ENCODE measurements at regions not wholly inside any gene's neighbourhood (a gene's known extent, or its start where the extent isn't known, plus 50 kb on each side); places are given as distances from the start of the nearest gene placed in this dataset.

DNA sequence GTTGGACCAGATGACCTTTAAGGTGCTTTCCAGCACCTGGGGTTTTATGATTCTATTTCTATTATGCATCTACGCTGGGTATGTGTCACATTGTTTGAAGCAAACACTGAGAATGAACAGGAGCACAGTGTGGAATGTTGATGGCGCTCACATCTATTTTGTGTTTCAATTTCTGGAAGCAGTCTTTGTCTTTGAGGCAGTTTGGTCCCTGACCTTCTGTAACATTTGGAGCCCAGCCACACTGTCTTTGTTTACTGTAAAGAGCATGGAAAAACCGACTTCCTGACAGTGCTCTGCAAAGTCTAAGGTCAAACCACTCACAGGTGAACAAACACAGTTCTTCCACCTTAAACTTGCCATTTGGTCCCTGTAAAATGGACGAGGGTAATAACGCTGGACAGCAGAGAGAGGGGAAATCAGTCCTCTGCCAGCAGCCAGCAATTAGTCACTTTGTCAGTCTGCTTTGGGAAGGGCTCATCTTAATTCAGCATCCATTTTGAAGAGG, 155.5 kb downstream of the PRL start:
- no peak for DNase-seq (ENCODE audit: low read depth)
- no peak overlapping the region for H3K4me3 ChIP-seq (ENCODE audit: low read depth, low read length)
- TF ChIP-seq, protein P1, sequence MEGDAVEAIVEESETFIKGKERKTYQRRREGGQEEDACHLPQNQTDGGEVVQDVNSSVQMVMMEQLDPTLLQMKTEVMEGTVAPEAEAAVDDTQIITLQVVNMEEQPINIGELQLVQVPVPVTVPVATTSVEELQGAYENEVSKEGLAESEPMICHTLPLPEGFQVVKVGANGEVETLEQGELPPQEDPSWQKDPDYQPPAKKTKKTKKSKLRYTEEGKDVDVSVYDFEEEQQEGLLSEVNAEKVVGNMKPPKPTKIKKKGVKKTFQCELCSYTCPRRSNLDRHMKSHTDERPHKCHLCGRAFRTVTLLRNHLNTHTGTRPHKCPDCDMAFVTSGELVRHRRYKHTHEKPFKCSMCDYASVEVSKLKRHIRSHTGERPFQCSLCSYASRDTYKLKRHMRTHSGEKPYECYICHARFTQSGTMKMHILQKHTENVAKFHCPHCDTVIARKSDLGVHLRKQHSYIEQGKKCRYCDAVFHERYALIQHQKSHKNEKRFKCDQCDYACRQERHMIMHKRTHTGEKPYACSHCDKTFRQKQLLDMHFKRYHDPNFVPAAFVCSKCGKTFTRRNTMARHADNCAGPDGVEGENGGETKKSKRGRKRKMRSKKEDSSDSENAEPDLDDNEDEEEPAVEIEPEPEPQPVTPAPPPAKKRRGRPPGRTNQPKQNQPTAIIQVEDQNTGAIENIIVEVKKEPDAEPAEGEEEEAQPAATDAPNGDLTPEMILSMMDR (conservative IDR thresholded peaks at IDR 0.05; ENCODE audit: low read depth, low read length) = no peak

DNA sequence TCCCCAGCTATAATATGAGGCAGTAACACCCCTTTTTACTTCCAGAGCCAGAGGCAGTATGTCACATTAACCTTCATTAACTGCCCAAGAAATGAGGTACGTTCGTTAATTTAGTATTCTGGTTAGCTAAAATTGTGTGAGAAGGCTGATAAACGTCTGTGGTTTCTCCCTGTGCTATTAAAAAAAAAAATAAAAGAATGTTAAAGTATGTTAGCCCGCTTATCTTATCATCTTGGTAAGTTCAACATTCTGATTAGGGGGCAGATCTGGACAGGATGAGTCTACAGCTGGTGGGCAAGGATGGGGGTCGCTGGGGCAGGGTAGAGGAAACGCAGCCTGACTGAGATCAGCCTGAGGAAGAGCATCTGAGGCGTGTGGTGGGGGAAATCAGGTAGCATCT, 154.0 kb downstream of the PRL start:
- no peak overlapping the region for H3K4me3 ChIP-seq (ENCODE audit: low read depth, low read length)
- TF ChIP-seq, protein P1 (conservative IDR thresholded peaks at IDR 0.05; ENCODE audit: low read depth, low read length) = no peak
- DNase-seq (ENCODE audit: low read depth) = no peak

DNA sequence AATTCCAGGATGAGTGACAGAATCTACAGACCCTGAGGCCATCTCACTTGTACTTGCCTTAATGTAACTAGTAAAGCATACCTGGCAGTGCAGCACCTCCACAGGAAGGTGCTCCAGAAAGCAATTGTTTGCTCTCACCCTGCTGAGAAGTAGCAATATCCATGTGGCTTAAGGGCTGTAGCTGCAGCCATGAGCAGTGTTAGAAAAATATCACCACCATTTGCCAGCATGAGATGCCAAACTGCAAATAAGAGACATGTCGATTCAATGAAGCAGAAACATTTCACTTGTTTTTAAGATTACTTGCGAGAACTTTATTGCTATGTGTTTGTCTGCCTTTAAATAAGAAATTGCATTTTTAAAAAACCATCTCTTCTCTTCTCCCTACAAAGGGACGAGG, 151.5 kb downstream of the PRL start:
- no peak overlapping the region for H3K4me3 ChIP-seq (ENCODE audit: low read depth, low read length)
- TF ChIP-seq, protein P1 (conservative IDR thresholded peaks at IDR 0.05; ENCODE audit: low read depth, low read length) = no peak
- no peak for DNase-seq (ENCODE audit: low read depth)

DNA sequence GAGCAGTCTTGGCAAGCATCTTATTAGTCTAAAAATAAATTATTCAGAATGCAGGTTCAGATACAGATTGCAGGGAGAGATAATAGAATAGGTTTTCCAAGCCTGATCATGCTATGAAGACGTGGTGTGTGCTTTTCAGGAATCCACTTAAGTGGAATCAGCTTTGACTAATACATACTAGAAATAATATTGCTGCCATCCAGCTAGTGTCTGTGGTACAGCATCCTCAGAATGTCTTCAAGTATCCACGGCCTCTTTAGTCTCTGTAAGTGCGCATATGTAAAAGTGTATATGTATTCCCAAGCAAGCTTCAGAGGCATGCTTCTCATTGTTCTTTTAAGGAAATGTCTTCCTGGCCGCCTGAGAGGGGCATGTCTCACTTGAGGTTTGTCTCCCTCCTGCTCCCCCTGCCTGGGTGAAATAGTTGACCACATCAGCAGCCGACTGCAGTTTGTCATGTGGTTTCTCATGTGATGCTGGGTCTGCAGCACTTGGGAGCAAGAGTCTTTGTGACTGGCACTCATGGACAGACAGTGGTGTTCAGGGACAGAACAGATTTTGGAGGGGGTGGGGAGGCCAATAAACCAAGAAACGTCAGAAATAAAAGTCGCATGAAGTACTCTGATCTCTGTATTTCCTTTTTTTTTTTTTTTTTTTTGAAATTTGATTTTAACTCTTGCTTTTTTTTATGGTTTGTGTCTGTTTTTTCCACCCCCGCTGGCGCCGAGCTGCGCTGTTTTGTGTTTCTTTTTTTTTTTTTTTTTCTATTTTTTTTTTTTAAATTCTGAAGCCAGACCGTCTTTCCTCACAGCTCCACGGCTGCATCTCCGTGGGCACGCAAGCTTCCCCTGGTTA, 150.8 kb downstream of the PRL start:
- TF ChIP-seq, protein P1 (conservative IDR thresholded peaks at IDR 0.05; ENCODE audit: low read depth, low read length) = peak; percentile 31
- H3K4me3 ChIP-seq (ENCODE audit: low read depth, low read length) = peak overlapping the region; percentile 56
- DNase-seq (ENCODE audit: low read depth) = peak; percentile 36

DNA sequence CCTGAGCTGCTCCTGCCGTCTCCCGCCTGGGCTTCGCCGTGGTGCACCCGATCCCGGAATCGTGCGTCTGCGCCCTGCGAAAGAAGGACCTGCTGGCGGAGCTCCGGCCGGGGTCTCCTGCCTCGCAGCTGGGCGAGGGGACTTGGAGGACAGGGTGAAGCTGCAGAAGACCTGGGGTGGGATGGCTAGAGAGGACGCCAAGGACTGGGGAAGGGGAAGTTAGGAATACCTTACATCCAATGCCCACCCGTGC, 150.2 kb downstream of the PRL start:
- TF ChIP-seq, protein P1 (conservative IDR thresholded peaks at IDR 0.05; ENCODE audit: low read depth, low read length) = no peak
- peak overlapping the region; percentile 56 for H3K4me3 ChIP-seq (ENCODE audit: low read depth, low read length)
- DNase-seq (ENCODE audit: low read depth) = no peak

DNA sequence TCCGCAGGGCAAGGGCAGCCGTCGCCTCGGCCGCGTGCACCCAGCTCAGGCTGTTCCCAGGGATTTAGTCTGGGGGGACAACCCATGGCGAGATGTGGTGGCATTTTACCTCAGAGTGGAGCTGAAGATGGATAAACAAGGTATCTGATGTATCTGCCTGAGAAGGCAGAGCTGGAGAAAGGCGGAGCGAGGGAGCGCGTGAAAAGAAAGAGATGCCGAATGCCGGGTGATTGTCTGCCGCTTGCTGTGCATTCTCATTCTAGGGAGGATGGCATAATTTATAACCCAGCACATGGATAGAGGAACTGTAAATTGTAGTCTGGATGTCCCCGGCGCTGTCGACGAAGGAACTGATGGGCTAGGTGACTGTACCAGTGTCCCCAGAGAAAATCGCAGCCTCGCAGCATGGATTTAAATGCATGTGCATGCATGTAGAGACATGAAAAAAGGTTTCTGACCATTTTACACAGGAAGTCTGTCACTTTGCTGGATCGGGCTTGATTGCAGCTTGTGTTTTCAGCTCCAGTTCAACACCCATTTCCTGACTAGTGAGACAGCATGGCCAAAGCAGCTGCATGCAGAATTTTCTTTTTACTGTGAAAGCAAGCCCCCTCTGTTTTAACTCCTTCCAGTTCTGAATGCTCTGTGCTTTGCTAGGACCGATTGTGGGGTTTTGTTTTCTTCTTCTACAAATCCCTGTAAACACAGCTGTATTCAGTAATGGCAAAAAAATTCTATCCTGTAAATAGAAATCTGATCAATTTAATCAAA, 149.7 kb downstream of the PRL start:
- TF ChIP-seq, protein P1 (conservative IDR thresholded peaks at IDR 0.05; ENCODE audit: low read depth, low read length) = no peak
- no peak for DNase-seq (ENCODE audit: low read depth)
- peak overlapping the region; percentile 56 for H3K4me3 ChIP-seq (ENCODE audit: low read depth, low read length)
